ENCODE measurements at regions not wholly inside any gene's neighbourhood (a gene's known extent, or its start where the extent isn't known, plus 50 kb on each side); places are given as distances from the start of the nearest gene placed in this dataset.

- no peak for TF ChIP-seq YY1 (IDR thresholded peaks at IDR 0.05; ENCODE audit: insufficient read depth, insufficient read length)
- TF ChIP-seq SUZ12 (IDR thresholded peaks at IDR 0.05; ENCODE audit: extremely low read depth, insufficient read depth, insufficient read length): no peak
Observed at GRCh38 chr16:5206331-5206990, 108.9 kb upstream of the EEF2KMT start.
